HepG2 (cell line): ENCODE measurements at regions not wholly inside any gene's neighbourhood (a gene's known extent, or its start where the extent isn't known, plus 50 kb on each side); places are given as distances from the start of the nearest gene placed in this dataset.

Source experiments
- ATAC-seq: fragments of 200-7000 bp; cut with Tn5 transposase; 3 replicates; pipeline ENCODE4 v1.9.1; 2020; ENCODE audit warnings: mild to moderate bottlenecking, moderate library complexity
- BruUV-seq: library from RNA; stranded (reverse); fragments of 400-500 nt; replicated peaks from 2 replicates; lab custom pipeline; 2021; lab: Mats Ljungman, UMichigan
- CTCF ChIA-PET: fragments of 300-600 bp; formaldehyde crosslinking; extraction: SDS; loops from one replicate; lab custom pipeline; 2021; ENCODE audit warnings: low total read pairs, inconsistent platforms, low intra/inter-chr PET ratio; lab: Yijun Ruan, JAX
- POLR2A ChIA-PET: fragments of 350-600 bp; sonication (Branson Sonifier 250); formaldehyde crosslinking; loops from one replicate; lab custom pipeline; 2020; ENCODE audit warnings: antibody characterized with exemption, inconsistent platforms; lab: Yijun Ruan, JAX
- DNase-seq: peaks from one replicate; pipeline ENCODE4 v3.0.0-alpha.2; 2015; ENCODE audit warnings: low spot score
- FAIRE-seq: peaks from 3 replicates; lab custom pipeline; 2011; peaks lifted over from hg19 to GRCh38; lab: Jason Lieb, UNC
- H2AFZ ChIP-seq: one replicate; pipeline ENCODE4 v1.6.1; 2011; ENCODE audit warnings: low read length, inconsistent platforms
- H3K27ac ChIP-seq: fragments of 300-600 bp; 3 replicates; pipeline ENCODE4 v1.8.0; 2011; ENCODE audit warnings: mixed run types, mild to moderate bottlenecking, mixed read lengths, low read length, inconsistent platforms; ENCODE audit not compliant: insufficient read depth; ENCODE audit errors: extremely low read length
- H3K27me3 ChIP-seq, 2 experiments: fragments of 200-600 bp in 1 of 2; 2 replicates in 1 of 2; 3 replicates in 1 of 2; pipeline versions ENCODE4 v1.6.0 to v1.8.0; 2011; ENCODE audit warnings: low read length in 2 of 2, mild to moderate bottlenecking in 2 of 2, moderate library complexity in 2 of 2, inconsistent platforms in 1 of 2; ENCODE audit not compliant: insufficient read depth in 2 of 2, control insufficient read depth in 1 of 2
- H3K36me3 ChIP-seq, 2 experiments: fragments of 200-600 bp in 1 of 2; replicated peaks in 1 of 2; 2 replicates in 1 of 2; 3 replicates in 1 of 2; pipeline versions ENCODE4 v1.5.1 to v1.8.0; 2011; ENCODE audit warnings: low read length in 2 of 2, inconsistent platforms in 1 of 2; ENCODE audit not compliant: insufficient read depth in 2 of 2, control insufficient read depth in 1 of 2
- H3K4me1 ChIP-seq: 2 replicates; pipeline ENCODE4 v1.5.1; 2012; ENCODE audit warnings: low read length, inconsistent platforms; ENCODE audit not compliant: insufficient read depth
- H3K4me2 ChIP-seq: 2 replicates; pipeline ENCODE4 v1.6.0; 2011; ENCODE audit warnings: low read depth, low read length, inconsistent platforms
- H3K4me3 ChIP-seq, 3 experiments: fragments of 200-600 bp in 1 of 3; sonication (generic), shearing (Covaris generic) in 1 of 3; replicated peaks in 1 of 3; 2 replicates each; pipeline ENCODE4 v1.5.1; 2011 to 2016; ENCODE audit warnings: low read length in 3 of 3, inconsistent platforms in 2 of 3, low read depth in 2 of 3, mild to moderate bottlenecking in 2 of 3, control low read depth in 1 of 3, mixed read lengths in 1 of 3; ENCODE audit not compliant: insufficient read depth in 1 of 3
- H3K79me2 ChIP-seq: one replicate; pipeline ENCODE4 v1.6.1; 2011; ENCODE audit warnings: low read length, inconsistent platforms; ENCODE audit not compliant: insufficient read depth
- H3K9ac ChIP-seq: 2 replicates; pipeline ENCODE4 v1.6.0; 2011; ENCODE audit warnings: mild to moderate bottlenecking, low read depth, low read length, inconsistent platforms; ENCODE audit not compliant: insufficient read depth
- H3K9me3 ChIP-seq: 2 replicates; pipeline ENCODE4 v1.5.1; 2012; ENCODE audit warnings: mild to moderate bottlenecking, low read length
- H4K20me1 ChIP-seq: 2 replicates; pipeline ENCODE4 v1.6.0; 2011; ENCODE audit warnings: inconsistent platforms, mild to moderate bottlenecking, low read length, moderate library complexity; ENCODE audit not compliant: insufficient read depth
- CBX2 ChIP-seq, 2 experiments: fragments of 200-600 bp in 1 of 2; sonication (generic); formaldehyde crosslinking in 1 of 2; IDR thresholded peaks; 2 replicates each; pipeline versions ENCODE4 v1.7.0 to v1.8.1; 2018 to 2022; ENCODE audit warnings: low read depth in 2 of 2, low read length in 1 of 2, mild to moderate bottlenecking in 1 of 2, missing genetic modification reagents in 1 of 2
- MLLT10 ChIP-seq: sonication (generic); formaldehyde crosslinking; IDR thresholded peaks from 2 replicates; pipeline ENCODE4 v1.4.0; 2020; ENCODE audit warnings: missing genetic modification reagents
- ZNF530 ChIP-seq: sonication (generic); formaldehyde crosslinking; IDR thresholded peaks from 2 replicates; pipeline ENCODE4 v1.5.0; 2020; ENCODE audit warnings: low read depth, mild to moderate bottlenecking, missing genetic modification reagents
- WGBS: methylation state at CpG from one replicate; pipeline ENCODE4 v1.1.6; 2017; ENCODE audit warnings: low lambda C conversion rate; 5-methylcytosine and 5-hydroxymethylcytosine counted together
- in situ Hi-C: cut with HindIII; loops from 2 replicates; pipeline ENCODE4 v1.10.0; 2017; ENCODE audit warnings: low pct_unique_long_range_greater_than_20kb; ENCODE audit not compliant: extremely low pct_ligation_motif_present
- intact Hi-C: fragments of 100-400 bp; cut with micrococcal nuclease; formaldehyde crosslinking; loops from one replicate; pipeline ENCODE4 v1.10.0; 2022; ENCODE audit not compliant: unreplicated experiment
- TF ChIP-seq, protein P1 (sequence below): sonication (generic); formaldehyde crosslinking; IDR thresholded peaks from 2 replicates; pipeline ENCODE4 v1.4.0; 2020; ENCODE audit warnings: missing genetic modification reagents
- TF ChIP-seq, protein P2 (sequence below): sonication (generic); formaldehyde crosslinking; IDR thresholded peaks from 2 replicates; pipeline ENCODE4 v1.4.0; 2020; ENCODE audit warnings: missing genetic modification reagents, borderline replicate concordance
- TF ChIP-seq, protein P3 (sequence below): IDR thresholded peaks from 2 replicates; pipeline ENCODE4 v1.6.1; 2012; ENCODE audit warnings: inconsistent platforms
- TF ChIP-seq, protein P4 (sequence below): sonication (generic); formaldehyde crosslinking; IDR thresholded peaks from 2 replicates; pipeline ENCODE4 v1.5.0; 2020; ENCODE audit warnings: mild to moderate bottlenecking, missing genetic modification reagents

DNA sequence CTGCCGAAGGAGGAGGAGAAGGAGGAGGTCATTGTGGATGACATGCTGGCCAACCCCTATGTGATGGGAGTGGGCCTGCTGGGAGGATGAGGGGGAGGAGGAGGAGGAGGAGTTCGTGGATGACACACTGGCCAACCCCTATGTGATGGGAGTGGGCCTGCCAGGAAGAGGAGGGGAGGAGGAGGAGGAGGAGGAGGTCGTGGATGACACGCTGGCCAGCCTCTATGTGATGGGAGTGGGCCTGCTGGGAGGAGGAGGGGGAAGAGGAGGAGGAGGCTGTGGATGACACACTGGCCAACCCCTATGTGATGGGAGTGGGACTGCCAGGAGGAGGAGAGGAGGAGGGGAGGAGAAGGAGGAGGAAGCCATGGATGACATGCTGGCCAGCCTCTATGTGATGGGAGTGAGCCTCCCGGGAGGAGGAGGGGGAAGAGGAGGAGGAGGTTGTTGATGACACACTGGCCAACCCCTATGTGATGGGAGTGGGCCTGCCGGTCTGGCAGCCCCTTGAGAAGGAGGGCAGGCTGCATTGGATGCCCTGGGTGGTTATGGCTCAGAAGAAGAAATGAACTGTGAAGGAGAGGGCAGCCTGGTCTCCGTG lies 55.7 kb upstream of the WNT7A start:
- H2AFZ ChIP-seq: no peak overlapping the region
- no peak overlapping the region for H3K4me3 ChIP-seq
- POLR2A ChIA-PET: no interaction called here
- H3K4me1 ChIP-seq: no peaks in the 10 kb centered on the region
- H3K27ac ChIP-seq: no peak overlapping the region
- FAIRE-seq: no peak
- H3K9ac ChIP-seq: no peak overlapping the region
- in situ Hi-C loops (no loop called here), intact Hi-C loops (no loop called here)
- H3K27me3 ChIP-seq: peaks cover 0 to 28% of the 10 kb centered on the region in 2 experiments; a peak in 2 of 5 replicates
- no peaks in the 10 kb centered on the region for H3K9me3 ChIP-seq
- H3K36me3 ChIP-seq: no peaks in the 10 kb centered on the region
- H3K79me2 ChIP-seq: no peaks in the 10 kb centered on the region
- ATAC-seq: no peak
- CTCF ChIA-PET: no interaction called here
- 0% methylated on average over 6 of the region's 7 CpGs for WGBS
- TF ChIP-seq, protein P1, sequence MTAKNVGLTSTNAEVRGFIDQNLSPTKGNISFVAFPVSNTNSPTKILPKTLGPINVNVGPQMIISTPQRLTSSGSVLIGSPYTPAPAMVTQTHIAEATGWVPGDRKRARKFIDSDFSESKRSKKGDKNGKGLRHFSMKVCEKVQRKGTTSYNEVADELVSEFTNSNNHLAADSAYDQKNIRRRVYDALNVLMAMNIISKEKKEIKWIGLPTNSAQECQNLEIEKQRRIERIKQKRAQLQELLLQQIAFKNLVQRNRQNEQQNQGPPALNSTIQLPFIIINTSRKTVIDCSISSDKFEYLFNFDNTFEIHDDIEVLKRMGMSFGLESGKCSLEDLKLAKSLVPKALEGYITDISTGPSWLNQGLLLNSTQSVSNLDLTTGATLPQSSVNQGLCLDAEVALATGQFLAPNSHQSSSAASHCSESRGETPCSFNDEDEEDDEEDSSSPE (CRISPR knock-in tag): no peak
- TF ChIP-seq MLLT10 (CRISPR knock-in tag) (no peak), ZNF530 (CRISPR knock-in tag) (no peak), CBX2 (IDR thresholded peaks at IDR 0.05; ENCODE audit: low read depth, low read length) (no peak), CBX2 (CRISPR knock-in tag; IDR thresholded peaks at IDR 0.05; ENCODE audit: low read depth) (no peak)
- TF ChIP-seq, protein P2, sequence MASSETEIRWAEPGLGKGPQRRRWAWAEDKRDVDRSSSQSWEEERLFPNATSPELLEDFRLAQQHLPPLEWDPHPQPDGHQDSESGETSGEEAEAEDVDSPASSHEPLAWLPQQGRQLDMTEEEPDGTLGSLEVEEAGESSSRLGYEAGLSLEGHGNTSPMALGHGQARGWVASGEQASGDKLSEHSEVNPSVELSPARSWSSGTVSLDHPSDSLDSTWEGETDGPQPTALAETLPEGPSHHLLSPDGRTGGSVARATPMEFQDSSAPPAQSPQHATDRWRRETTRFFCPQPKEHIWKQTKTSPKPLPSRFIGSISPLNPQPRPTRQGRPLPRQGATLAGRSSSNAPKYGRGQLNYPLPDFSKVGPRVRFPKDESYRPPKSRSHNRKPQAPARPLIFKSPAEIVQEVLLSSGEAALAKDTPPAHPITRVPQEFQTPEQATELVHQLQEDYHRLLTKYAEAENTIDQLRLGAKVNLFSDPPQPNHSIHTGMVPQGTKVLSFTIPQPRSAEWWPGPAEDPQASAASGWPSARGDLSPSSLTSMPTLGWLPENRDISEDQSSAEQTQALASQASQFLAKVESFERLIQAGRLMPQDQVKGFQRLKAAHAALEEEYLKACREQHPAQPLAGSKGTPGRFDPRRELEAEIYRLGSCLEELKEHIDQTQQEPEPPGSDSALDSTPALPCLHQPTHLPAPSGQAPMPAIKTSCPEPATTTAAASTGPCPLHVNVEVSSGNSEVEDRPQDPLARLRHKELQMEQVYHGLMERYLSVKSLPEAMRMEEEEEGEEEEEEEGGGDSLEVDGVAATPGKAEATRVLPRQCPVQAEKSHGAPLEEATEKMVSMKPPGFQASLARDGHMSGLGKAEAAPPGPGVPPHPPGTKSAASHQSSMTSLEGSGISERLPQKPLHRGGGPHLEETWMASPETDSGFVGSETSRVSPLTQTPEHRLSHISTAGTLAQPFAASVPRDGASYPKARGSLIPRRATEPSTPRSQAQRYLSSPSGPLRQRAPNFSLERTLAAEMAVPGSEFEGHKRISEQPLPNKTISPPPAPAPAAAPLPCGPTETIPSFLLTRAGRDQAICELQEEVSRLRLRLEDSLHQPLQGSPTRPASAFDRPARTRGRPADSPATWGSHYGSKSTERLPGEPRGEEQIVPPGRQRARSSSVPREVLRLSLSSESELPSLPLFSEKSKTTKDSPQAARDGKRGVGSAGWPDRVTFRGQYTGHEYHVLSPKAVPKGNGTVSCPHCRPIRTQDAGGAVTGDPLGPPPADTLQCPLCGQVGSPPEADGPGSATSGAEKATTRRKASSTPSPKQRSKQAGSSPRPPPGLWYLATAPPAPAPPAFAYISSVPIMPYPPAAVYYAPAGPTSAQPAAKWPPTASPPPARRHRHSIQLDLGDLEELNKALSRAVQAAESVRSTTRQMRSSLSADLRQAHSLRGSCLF: no peak
- TF ChIP-seq, protein P3, sequence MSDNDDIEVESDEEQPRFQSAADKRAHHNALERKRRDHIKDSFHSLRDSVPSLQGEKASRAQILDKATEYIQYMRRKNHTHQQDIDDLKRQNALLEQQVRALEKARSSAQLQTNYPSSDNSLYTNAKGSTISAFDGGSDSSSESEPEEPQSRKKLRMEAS: no peak
- TF ChIP-seq, protein P4, sequence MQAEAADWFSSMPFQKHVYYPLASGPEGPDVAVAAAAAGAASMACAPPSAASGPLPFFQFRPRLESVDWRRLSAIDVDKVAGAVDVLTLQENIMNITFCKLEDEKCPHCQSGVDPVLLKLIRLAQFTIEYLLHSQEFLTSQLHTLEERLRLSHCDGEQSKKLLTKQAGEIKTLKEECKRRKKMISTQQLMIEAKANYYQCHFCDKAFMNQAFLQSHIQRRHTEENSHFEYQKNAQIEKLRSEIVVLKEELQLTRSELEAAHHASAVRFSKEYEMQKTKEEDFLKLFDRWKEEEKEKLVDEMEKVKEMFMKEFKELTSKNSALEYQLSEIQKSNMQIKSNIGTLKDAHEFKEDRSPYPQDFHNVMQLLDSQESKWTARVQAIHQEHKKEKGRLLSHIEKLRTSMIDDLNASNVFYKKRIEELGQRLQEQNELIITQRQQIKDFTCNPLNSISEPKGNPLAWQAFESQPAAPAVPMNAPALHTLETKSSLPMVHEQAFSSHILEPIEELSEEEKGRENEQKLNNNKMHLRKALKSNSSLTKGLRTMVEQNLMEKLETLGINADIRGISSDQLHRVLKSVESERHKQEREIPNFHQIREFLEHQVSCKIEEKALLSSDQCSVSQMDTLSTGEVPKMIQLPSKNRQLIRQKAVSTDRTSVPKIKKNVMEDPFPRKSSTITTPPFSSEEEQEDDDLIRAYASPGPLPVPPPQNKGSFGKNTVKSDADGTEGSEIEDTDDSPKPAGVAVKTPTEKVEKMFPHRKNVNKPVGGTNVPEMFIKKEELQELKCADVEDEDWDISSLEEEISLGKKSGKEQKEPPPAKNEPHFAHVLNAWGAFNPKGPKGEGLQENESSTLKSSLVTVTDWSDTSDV (CRISPR knock-in tag): no peak
- TF ChIP-seq, all 625 proteins: peak for 0
- Histone ChIP-seq H3K4me2 (no peak overlapping the region), H4K20me1 (no peaks in the 10 kb centered on the region)
- no peak for DNase-seq
- no TSS peak for BruUV-seq
